Neural progenitor cell (in vitro differentiated cells): ENCODE measurements at regions not wholly inside any gene's neighbourhood (a gene's known extent, or its start where the extent isn't known, plus 50 kb on each side); places are given as distances from the start of the nearest gene placed in this dataset.

Experiments
- DNase-seq: peaks from one replicate; pipeline ENCODE4 v3.0.0-alpha.2; 2016; ENCODE audit warnings: low spot score
- H2AFZ ChIP-seq: fragments of 200-600 bp; sonication (generic); replicated peaks from 2 replicates; pipeline ENCODE4 v1.6.1; 2016; ENCODE audit warnings: antibody characterized with exemption
- H3F3A ChIP-seq: fragments of 200-600 bp; sonication (generic); 2 replicates; pipeline ENCODE4 v1.6.1; 2016; ENCODE audit warnings: antibody characterized with exemption, low read depth
- H3K27ac ChIP-seq: fragments of 200-600 bp; sonication (generic); 2 replicates; pipeline ENCODE4 v1.5.1; 2016; ENCODE audit warnings: mild to moderate bottlenecking
- H3K27me3 ChIP-seq: fragments of 200-600 bp; sonication (generic); 2 replicates; pipeline ENCODE4 v1.6.1; 2016; ENCODE audit warnings: mild to moderate bottlenecking, moderate library complexity
- H3K36me3 ChIP-seq: fragments of 200-600 bp; sonication (generic); 2 replicates; pipeline ENCODE4 v1.5.1; 2016
- H3K4me1 ChIP-seq: fragments of 200-600 bp; sonication (generic); 2 replicates; pipeline ENCODE4 v1.6.1; 2016; ENCODE audit warnings: mixed run types
- H3K4me2 ChIP-seq: fragments of 200-600 bp; sonication (generic); 2 replicates; pipeline ENCODE4 v1.6.1; 2016
- H3K4me3 ChIP-seq: fragments of 200-600 bp; sonication (generic); 2 replicates; pipeline ENCODE4 v1.5.1; 2016
- H3K79me2 ChIP-seq: fragments of 200-600 bp; sonication (generic); 2 replicates; pipeline ENCODE4 v1.6.1; 2016; ENCODE audit warnings: low read depth
- H3K9ac ChIP-seq: fragments of 200-600 bp; sonication (generic); 2 replicates; pipeline ENCODE4 v1.6.1; 2016
- H3K9me3 ChIP-seq: fragments of 200-600 bp; sonication (generic); 2 replicates; pipeline ENCODE4 v1.5.1; 2016; ENCODE audit warnings: low read depth
- H4K20me1 ChIP-seq: fragments of 200-600 bp; sonication (generic); 2 replicates; pipeline ENCODE4 v1.6.1; 2016; ENCODE audit warnings: low read depth
- H3K27ac Mint-ChIP-seq: 3 replicates; pipeline ENCODE4 v1.8.0; 2021; ENCODE audit warnings: mixed read lengths
- H3K27me3 Mint-ChIP-seq: 2 replicates; pipeline ENCODE4 v1.8.0; 2022; ENCODE audit warnings: low read depth, mild to moderate bottlenecking, inconsistent platforms, moderate library complexity, mixed read lengths; ENCODE audit not compliant: insufficient read depth
- H3K36me3 Mint-ChIP-seq: 3 replicates; pipeline ENCODE4 v1.8.0; 2021; ENCODE audit warnings: mixed read lengths
- H3K4me1 Mint-ChIP-seq: 3 replicates; pipeline ENCODE4 v1.8.0; 2021; ENCODE audit warnings: mixed read lengths
- H3K4me3 Mint-ChIP-seq: 3 replicates; pipeline ENCODE4 v1.8.0; 2021; ENCODE audit warnings: mild to moderate bottlenecking, moderate library complexity, mixed read lengths
- H3K9me3 Mint-ChIP-seq: 3 replicates; pipeline ENCODE4 v1.8.0; 2020; ENCODE audit warnings: mixed read lengths
- CTCF ChIP-seq: fragments of 200-600 bp; sonication (generic); IDR thresholded peaks from 2 replicates; pipeline ENCODE4 v1.5.1; 2017; ENCODE audit warnings: antibody characterized with exemption, mild to moderate bottlenecking
- EZH2 ChIP-seq: fragments of 200-600 bp; sonication (generic); IDR thresholded peaks from 2 replicates; pipeline ENCODE4 v1.6.1; 2017; ENCODE audit warnings: antibody characterized with exemption, mild to moderate bottlenecking, moderate library complexity
- EZH2phosphoT487 ChIP-seq: fragments of 200-600 bp; sonication (generic); IDR thresholded peaks from 2 replicates; pipeline ENCODE4 v1.6.1; 2017; ENCODE audit warnings: antibody characterized with exemption

- peaks cover 7% of the 10 kb centered on the region for H3K4me1 Mint-ChIP-seq
- H3K9me3 ChIP-seq, result no peaks in the 10 kb centered on the region
- H3K4me3 Mint-ChIP-seq, result no peak overlapping the region
These were observed 224.9 kb downstream of the FGF9 start for GRCh38 chr13:21895779-21896178.

GRCh38 chr13:21897161-21897560 lies 226.3 kb downstream of the FGF9 start:
- no peak overlapping the region for H3K4me3 ChIP-seq
- H3K27ac ChIP-seq, result no peak overlapping the region
- Mint-ChIP-seq H3K27ac (no peak overlapping the region), H3K9me3 (no peaks in the 10 kb centered on the region), H3K36me3 (no peaks in the 10 kb centered on the region), H3K27me3 (peaks cover 5% of the 10 kb centered on the region), H3K4me1 (peaks cover 7% of the 10 kb centered on the region), H3K4me3 (no peak overlapping the region)
- no peaks in the 10 kb centered on the region for H3K27me3 ChIP-seq
- no peak for DNase-seq
- H4K20me1 ChIP-seq, result no peaks in the 10 kb centered on the region
- TF ChIP-seq EZH2phosphoT487, result no peak
- TF ChIP-seq EZH2, result no peak
- no peak for TF ChIP-seq CTCF
- H3K4me2 ChIP-seq, result no peak overlapping the region
- no peaks in the 10 kb centered on the region for H3K79me2 ChIP-seq
- H3K9ac ChIP-seq, result no peak overlapping the region
- H3K4me1 ChIP-seq, result no peaks in the 10 kb centered on the region
- H2AFZ ChIP-seq, result no peak overlapping the region
- H3K36me3 ChIP-seq, result no peaks in the 10 kb centered on the region
- H3K9me3 ChIP-seq, result no peaks in the 10 kb centered on the region
- H3F3A ChIP-seq, result no peaks in the 10 kb centered on the region

More at GRCh38 chr13:21895779-21896178, 224.9 kb downstream of the FGF9 start:
- Histone ChIP-seq H3K4me1 (no peaks in the 10 kb centered on the region), H3K4me3 (no peak overlapping the region), H3K36me3 (no peaks in the 10 kb centered on the region), H3K4me2 (no peak overlapping the region), H3F3A (no peaks in the 10 kb centered on the region), H4K20me1 (no peaks in the 10 kb centered on the region), H3K27me3 (no peaks in the 10 kb centered on the region), H3K27ac (no peak overlapping the region), H2AFZ (no peak overlapping the region), H3K79me2 (no peaks in the 10 kb centered on the region), H3K9ac (no peak overlapping the region)
- Mint-ChIP-seq H3K36me3 (no peaks in the 10 kb centered on the region), H3K27ac (no peak overlapping the region), H3K9me3 (no peaks in the 10 kb centered on the region), H3K27me3 (peaks cover 6% of the 10 kb centered on the region)
- TF ChIP-seq CTCF, result no peak
- TF ChIP-seq EZH2, result no peak
- TF ChIP-seq EZH2phosphoT487, result no peak
- DNase-seq, result no peak

GRCh38 chr13:21898459-21898858 lies 227.6 kb downstream of the FGF9 start:
- no peaks in the 10 kb centered on the region for H3K9me3 ChIP-seq
- H4K20me1 ChIP-seq, result no peaks in the 10 kb centered on the region
- H2AFZ ChIP-seq, result no peak overlapping the region
- no peak overlapping the region for H3K4me2 ChIP-seq
- H3K4me3 Mint-ChIP-seq, result no peak overlapping the region
- DNase-seq, result no peak
- no peaks in the 10 kb centered on the region for H3K79me2 ChIP-seq
- H3K27ac ChIP-seq, result no peak overlapping the region
- no peaks in the 10 kb centered on the region for H3K27me3 ChIP-seq
- H3K4me1 ChIP-seq, result no peaks in the 10 kb centered on the region
- no peaks in the 10 kb centered on the region for H3K36me3 ChIP-seq
- H3K4me3 ChIP-seq, result no peak overlapping the region
- peaks cover 3% of the 10 kb centered on the region for H3K27me3 Mint-ChIP-seq
- TF ChIP-seq CTCF (no peak), EZH2 (no peak), EZH2phosphoT487 (no peak)
- peaks cover 7% of the 10 kb centered on the region for H3K4me1 Mint-ChIP-seq
- no peak overlapping the region for H3K9ac ChIP-seq
- no peaks in the 10 kb centered on the region for H3F3A ChIP-seq
- no peaks in the 10 kb centered on the region for H3K9me3 Mint-ChIP-seq
- H3K36me3 Mint-ChIP-seq, result no peaks in the 10 kb centered on the region
- no peak overlapping the region for H3K27ac Mint-ChIP-seq
